ENCODE measurements at regions not wholly inside any gene's neighbourhood (a gene's known extent, or its start where the extent isn't known, plus 50 kb on each side); places are given as distances from the start of the nearest gene placed in this dataset.

DNA sequence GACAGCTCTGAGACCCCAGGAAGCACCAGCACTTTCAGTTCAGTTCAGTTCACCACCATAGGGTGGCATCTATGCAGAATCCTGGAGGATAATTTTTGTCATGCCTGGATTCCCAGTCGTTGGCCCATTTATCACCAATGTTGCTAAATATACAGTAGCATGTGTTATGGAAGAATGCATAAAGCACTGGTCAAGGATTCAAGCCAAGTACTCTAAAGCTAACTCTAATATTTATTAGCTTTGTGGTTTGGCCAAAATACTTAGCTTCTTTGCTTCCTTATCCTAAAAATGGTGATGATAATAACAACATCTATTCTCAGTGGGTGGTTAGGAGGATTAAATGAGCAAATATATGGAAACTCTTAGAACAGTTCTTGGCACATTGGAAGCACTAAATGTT is 294.7 kb upstream of the ZC3H12C start:
- Histone ChIP-seq H3K36me3 (no peaks in the 10 kb centered on the region), H3K4me3 (no peak overlapping the region), H3K27me3 (no peaks in the 10 kb centered on the region), H3K27ac (no peak overlapping the region), H3K4me1 (no peaks in the 10 kb centered on the region), H3K9me3 (no peaks in the 10 kb centered on the region)
- intact Hi-C loops (cut with DNase I), result no loop called here
- WGBS, 2 donors, result 65 to 72% methylated on average over 1 of the region's 1 CpG
- TF ChIP-seq, protein P1, sequence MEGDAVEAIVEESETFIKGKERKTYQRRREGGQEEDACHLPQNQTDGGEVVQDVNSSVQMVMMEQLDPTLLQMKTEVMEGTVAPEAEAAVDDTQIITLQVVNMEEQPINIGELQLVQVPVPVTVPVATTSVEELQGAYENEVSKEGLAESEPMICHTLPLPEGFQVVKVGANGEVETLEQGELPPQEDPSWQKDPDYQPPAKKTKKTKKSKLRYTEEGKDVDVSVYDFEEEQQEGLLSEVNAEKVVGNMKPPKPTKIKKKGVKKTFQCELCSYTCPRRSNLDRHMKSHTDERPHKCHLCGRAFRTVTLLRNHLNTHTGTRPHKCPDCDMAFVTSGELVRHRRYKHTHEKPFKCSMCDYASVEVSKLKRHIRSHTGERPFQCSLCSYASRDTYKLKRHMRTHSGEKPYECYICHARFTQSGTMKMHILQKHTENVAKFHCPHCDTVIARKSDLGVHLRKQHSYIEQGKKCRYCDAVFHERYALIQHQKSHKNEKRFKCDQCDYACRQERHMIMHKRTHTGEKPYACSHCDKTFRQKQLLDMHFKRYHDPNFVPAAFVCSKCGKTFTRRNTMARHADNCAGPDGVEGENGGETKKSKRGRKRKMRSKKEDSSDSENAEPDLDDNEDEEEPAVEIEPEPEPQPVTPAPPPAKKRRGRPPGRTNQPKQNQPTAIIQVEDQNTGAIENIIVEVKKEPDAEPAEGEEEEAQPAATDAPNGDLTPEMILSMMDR (IDR thresholded peaks at IDR 0.05), result no peak
- TF ChIP-seq EP300 (IDR thresholded peaks at IDR 0.05), result no peak
- no peak for TF ChIP-seq POLR2A (IDR thresholded peaks at IDR 0.05)
- no peak for TF ChIP-seq POLR2AphosphoS5 (IDR thresholded peaks at IDR 0.05)
- DNase-seq, result no peak

DNA sequence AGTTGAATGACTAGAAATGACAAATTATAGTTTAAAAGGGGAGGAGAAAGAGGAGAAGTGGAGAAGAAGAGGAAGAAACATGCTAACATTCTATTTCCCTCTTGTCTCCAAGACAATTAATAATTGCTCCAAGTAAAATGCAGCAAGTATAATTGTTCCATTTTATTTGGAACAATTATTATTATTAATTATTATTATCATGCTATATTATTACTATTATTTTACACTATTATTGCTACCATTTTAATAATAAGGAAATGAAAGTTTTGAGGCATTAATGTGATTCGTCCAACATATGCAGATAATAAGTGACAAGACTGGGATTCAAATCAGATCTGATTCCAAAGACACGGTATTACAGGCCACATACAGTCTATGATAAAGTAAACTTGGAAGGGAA is 293.6 kb upstream of the ZC3H12C start:
- intact Hi-C loops (cut with DNase I), result no loop called here
- WGBS, 2 donors, result 84 to 88% methylated on average over 2 of the region's 2 CpGs

DNA sequence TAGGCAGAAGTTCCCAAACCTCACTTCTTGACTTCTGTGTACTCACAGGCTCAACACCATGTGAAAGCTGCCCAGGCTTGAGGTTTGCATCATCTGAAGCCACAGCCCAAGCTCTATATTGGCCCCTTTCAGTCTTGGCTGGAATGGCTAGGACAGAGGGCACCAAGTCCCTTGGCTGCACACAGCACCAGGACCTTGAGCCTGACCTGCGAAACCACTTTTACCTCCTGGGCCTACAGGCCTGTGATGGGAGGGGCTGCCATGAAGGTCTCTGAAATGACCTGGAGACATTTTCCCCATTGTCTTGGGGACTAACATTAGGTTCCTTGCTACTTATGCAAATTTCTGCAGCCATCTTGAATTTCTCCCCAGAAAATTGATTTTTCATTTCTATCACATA is 288.3 kb upstream of the ZC3H12C start:
- WGBS, 2 donors, result 97 to 99% methylated on average over 1 of the region's 1 CpG

More for the DNA sequence above, 293.6 kb upstream of the ZC3H12C start:
- Histone ChIP-seq H3K9me3 (no peaks in the 10 kb centered on the region), H3K4me3 (no peak overlapping the region), H3K36me3 (no peaks in the 10 kb centered on the region), H3K27ac (no peak overlapping the region), H3K4me1 (no peaks in the 10 kb centered on the region), H3K27me3 (no peaks in the 10 kb centered on the region)
- TF ChIP-seq POLR2AphosphoS5 (IDR thresholded peaks at IDR 0.05), result no peak
- TF ChIP-seq, protein P1 (IDR thresholded peaks at IDR 0.05), result no peak
- TF ChIP-seq EP300 (IDR thresholded peaks at IDR 0.05), result no peak
- TF ChIP-seq POLR2A (IDR thresholded peaks at IDR 0.05), result no peak
- no peak for DNase-seq

DNA sequence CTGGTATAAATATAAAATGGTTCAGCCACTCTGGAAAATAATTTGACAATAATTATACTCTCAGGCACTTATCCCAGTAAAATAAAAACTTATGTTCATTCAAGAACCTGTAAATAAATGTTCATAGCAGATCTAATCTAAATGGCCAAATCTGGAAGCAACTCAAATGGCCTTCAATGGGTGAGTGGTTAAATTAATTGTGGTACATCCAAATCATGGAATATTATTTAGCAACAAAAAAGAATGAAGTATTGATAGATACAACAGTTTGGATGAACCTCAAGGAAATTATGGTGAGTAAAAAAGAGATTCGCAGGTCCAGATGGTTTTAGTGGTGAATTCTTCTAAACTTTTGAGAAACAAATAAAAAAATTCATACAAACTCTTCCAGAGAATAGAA is 287.0 kb upstream of the ZC3H12C start:
- Histone ChIP-seq H3K4me1 (no peaks in the 10 kb centered on the region), H3K9me3 (peaks cover 0 to 5% (median 0%) of the 10 kb centered on the region in 4 donors), H3K27ac (no peak overlapping the region), H3K4me3 (no peak overlapping the region), H3K36me3 (no peaks in the 10 kb centered on the region), H3K27me3 (no peaks in the 10 kb centered on the region)
- 0 to 49% methylated on average over 1 of the region's 1 CpG for WGBS, 2 donors
- TF ChIP-seq POLR2A (IDR thresholded peaks at IDR 0.05) (no peak), POLR2AphosphoS5 (IDR thresholded peaks at IDR 0.05) (no peak), EP300 (IDR thresholded peaks at IDR 0.05) (no peak)
- TF ChIP-seq, protein P1 (IDR thresholded peaks at IDR 0.05), result no peak
- intact Hi-C loops (cut with DNase I), result no loop called here
- DNase-seq, result no peak

More for the DNA sequence above, 288.3 kb upstream of the ZC3H12C start:
- intact Hi-C loops (cut with DNase I), result no loop called here
- TF ChIP-seq POLR2A (IDR thresholded peaks at IDR 0.05) (no peak), EP300 (IDR thresholded peaks at IDR 0.05) (no peak), POLR2AphosphoS5 (IDR thresholded peaks at IDR 0.05) (no peak)
- TF ChIP-seq, protein P1 (IDR thresholded peaks at IDR 0.05), result no peak
- DNase-seq, result no peak
- Histone ChIP-seq H3K4me1 (no peaks in the 10 kb centered on the region), H3K27me3 (no peaks in the 10 kb centered on the region), H3K9me3 (peaks cover 0 to 5% (median 0%) of the 10 kb centered on the region in 4 donors), H3K4me3 (no peak overlapping the region), H3K27ac (no peak overlapping the region), H3K36me3 (no peaks in the 10 kb centered on the region)

DNA sequence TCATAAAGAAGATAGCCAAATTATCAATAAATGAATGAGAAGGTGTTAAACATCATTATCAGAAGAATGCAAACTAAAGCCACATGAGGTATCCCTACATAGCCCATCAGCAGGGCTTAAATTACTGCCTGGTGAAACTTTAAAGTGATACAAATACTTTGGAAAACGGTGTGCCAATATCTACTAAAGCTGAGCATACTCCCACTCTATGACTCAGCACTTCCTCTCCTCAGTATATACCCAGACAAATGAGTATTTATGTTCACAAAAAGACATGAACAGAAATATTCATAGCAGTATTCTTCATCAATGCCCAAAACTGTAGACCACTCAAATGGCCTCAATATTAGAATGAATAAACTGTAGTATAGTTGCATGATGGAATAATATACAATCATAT is 284.6 kb upstream of the ZC3H12C start:
- Histone ChIP-seq H3K27ac (no peak overlapping the region), H3K4me3 (no peak overlapping the region), H3K4me1 (no peaks in the 10 kb centered on the region), H3K27me3 (no peaks in the 10 kb centered on the region), H3K9me3 (peaks cover 0 to 5% (median 0%) of the 10 kb centered on the region in 4 donors), H3K36me3 (no peaks in the 10 kb centered on the region)
- TF ChIP-seq POLR2A (IDR thresholded peaks at IDR 0.05), result no peak
- TF ChIP-seq POLR2AphosphoS5 (IDR thresholded peaks at IDR 0.05), result no peak
- TF ChIP-seq, protein P1 (IDR thresholded peaks at IDR 0.05), result no peak
- TF ChIP-seq EP300 (IDR thresholded peaks at IDR 0.05), result no peak
- no peak for DNase-seq
- intact Hi-C loops (cut with DNase I), result no loop called here
- 41 to 86% methylated on average over 1 of the region's 1 CpG for WGBS, 2 donors
